ENCODE measurements at regions not wholly inside any gene's neighbourhood (a gene's known extent, or its start where the extent isn't known, plus 50 kb on each side); places are given as distances from the start of the nearest gene placed in this dataset.

- no peaks in the 10 kb centered on the region for H3K79me2 ChIP-seq (ENCODE audit: low read length)
- H3K4me1 ChIP-seq (ENCODE audit: low read length) = no peaks in the 10 kb centered on the region
- no peaks in the 10 kb centered on the region for H4K20me1 ChIP-seq (ENCODE audit: insufficient read depth, low read length)
- no peaks in the 10 kb centered on the region for H3K9me3 ChIP-seq (ENCODE audit: insufficient read depth, low read length)
- H2AFZ ChIP-seq (ENCODE audit: low read depth, low read length) = no peak overlapping the region
- no peaks in the 10 kb centered on the region for H3K27me3 ChIP-seq (ENCODE audit: low read depth, low read length)
- no peak overlapping the region for H3K4me2 ChIP-seq (ENCODE audit: low read length)
- TF ChIP-seq, protein P1, sequence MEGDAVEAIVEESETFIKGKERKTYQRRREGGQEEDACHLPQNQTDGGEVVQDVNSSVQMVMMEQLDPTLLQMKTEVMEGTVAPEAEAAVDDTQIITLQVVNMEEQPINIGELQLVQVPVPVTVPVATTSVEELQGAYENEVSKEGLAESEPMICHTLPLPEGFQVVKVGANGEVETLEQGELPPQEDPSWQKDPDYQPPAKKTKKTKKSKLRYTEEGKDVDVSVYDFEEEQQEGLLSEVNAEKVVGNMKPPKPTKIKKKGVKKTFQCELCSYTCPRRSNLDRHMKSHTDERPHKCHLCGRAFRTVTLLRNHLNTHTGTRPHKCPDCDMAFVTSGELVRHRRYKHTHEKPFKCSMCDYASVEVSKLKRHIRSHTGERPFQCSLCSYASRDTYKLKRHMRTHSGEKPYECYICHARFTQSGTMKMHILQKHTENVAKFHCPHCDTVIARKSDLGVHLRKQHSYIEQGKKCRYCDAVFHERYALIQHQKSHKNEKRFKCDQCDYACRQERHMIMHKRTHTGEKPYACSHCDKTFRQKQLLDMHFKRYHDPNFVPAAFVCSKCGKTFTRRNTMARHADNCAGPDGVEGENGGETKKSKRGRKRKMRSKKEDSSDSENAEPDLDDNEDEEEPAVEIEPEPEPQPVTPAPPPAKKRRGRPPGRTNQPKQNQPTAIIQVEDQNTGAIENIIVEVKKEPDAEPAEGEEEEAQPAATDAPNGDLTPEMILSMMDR (IDR thresholded peaks at IDR 0.05; ENCODE audit: low read depth, low read length) = no peak
- TF ChIP-seq EZH2phosphoT487 (IDR thresholded peaks at IDR 0.05; ENCODE audit: low read depth) = no peak
- no peak overlapping the region for H3K9ac ChIP-seq (ENCODE audit: low read length)
- H3K27ac ChIP-seq (ENCODE audit: low read length) = no peak overlapping the region
- H3K36me3 ChIP-seq (replicated peaks; ENCODE audit: low read depth, low read length) = no peaks in the 10 kb centered on the region
- H3K4me3 ChIP-seq (ENCODE audit: low read length) = no peak overlapping the region
Observed at GRCh38 chr13:67971291-67971690, 741.2 kb upstream of the PCDH9 start.

DNA sequence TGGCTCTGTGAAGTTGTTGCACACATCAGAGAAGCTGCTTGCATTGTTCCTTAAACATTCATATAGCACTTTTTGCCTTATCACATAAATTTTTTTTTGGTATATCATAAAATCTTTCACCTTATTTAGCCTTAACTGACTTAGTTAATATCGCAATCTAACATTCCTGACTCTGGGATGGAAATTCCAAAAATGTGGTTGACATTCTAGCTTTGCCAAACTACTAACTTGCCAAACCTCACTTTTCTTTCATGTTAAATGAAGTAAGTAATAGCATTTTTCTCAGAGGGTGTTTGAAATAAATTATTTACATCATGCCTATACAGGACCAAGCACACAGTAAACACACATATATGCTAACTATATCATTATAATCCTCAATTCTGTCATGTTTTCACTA, 736.9 kb upstream of the PCDH9 start:
- Histone ChIP-seq H2AFZ (ENCODE audit: low read depth, low read length) (no peak overlapping the region), H3K27ac (ENCODE audit: low read length) (no peak overlapping the region)
- TF ChIP-seq, protein P1 (IDR thresholded peaks at IDR 0.05; ENCODE audit: low read depth, low read length) = no peak
- no peak for TF ChIP-seq EZH2phosphoT487 (IDR thresholded peaks at IDR 0.05; ENCODE audit: low read depth)

DNA sequence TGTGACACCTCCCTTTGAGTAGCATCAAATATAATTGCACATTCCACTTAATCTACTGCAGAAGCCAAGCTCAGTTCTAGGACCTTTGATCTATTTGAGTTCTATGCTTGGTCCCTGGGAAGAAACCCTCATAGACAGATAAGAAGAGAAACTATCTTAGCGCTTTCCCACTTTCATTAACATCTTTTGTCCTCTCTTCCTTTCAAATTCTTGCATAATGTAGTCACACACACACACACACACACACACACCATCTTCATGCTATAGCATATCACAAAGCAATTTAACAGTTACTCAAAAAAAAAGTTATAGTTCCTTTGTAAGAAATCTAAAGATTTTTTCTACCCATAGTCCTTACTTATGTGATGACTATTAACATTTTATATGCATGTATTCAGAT, 735.9 kb upstream of the PCDH9 start:
- Histone ChIP-seq H3K9ac (ENCODE audit: low read length) (no peak overlapping the region), H3K27me3 (ENCODE audit: low read depth, low read length) (no peaks in the 10 kb centered on the region), H3K79me2 (ENCODE audit: low read length) (no peaks in the 10 kb centered on the region), H2AFZ (ENCODE audit: low read depth, low read length) (no peak overlapping the region), H3K4me1 (ENCODE audit: low read length) (no peaks in the 10 kb centered on the region), H3K4me3 (ENCODE audit: low read length) (no peak overlapping the region), H3K4me2 (ENCODE audit: low read length) (no peak overlapping the region), H4K20me1 (ENCODE audit: insufficient read depth, low read length) (no peaks in the 10 kb centered on the region), H3K27ac (ENCODE audit: low read length) (no peak overlapping the region), H3K9me3 (ENCODE audit: insufficient read depth, low read length) (no peaks in the 10 kb centered on the region), H3K36me3 (replicated peaks; ENCODE audit: low read depth, low read length) (no peaks in the 10 kb centered on the region)
- TF ChIP-seq, protein P1 (IDR thresholded peaks at IDR 0.05; ENCODE audit: low read depth, low read length) = no peak
- no peak for TF ChIP-seq EZH2phosphoT487 (IDR thresholded peaks at IDR 0.05; ENCODE audit: low read depth)

More for the DNA sequence above, 736.9 kb upstream of the PCDH9 start:
- H3K4me1 ChIP-seq (ENCODE audit: low read length) = no peaks in the 10 kb centered on the region
- no peaks in the 10 kb centered on the region for H3K27me3 ChIP-seq (ENCODE audit: low read depth, low read length)
- no peaks in the 10 kb centered on the region for H3K79me2 ChIP-seq (ENCODE audit: low read length)
- H3K4me3 ChIP-seq (ENCODE audit: low read length) = no peak overlapping the region
- H3K9me3 ChIP-seq (ENCODE audit: insufficient read depth, low read length) = no peaks in the 10 kb centered on the region
- no peaks in the 10 kb centered on the region for H4K20me1 ChIP-seq (ENCODE audit: insufficient read depth, low read length)
- no peak overlapping the region for H3K4me2 ChIP-seq (ENCODE audit: low read length)
- H3K9ac ChIP-seq (ENCODE audit: low read length) = no peak overlapping the region
- no peaks in the 10 kb centered on the region for H3K36me3 ChIP-seq (replicated peaks; ENCODE audit: low read depth, low read length)

DNA sequence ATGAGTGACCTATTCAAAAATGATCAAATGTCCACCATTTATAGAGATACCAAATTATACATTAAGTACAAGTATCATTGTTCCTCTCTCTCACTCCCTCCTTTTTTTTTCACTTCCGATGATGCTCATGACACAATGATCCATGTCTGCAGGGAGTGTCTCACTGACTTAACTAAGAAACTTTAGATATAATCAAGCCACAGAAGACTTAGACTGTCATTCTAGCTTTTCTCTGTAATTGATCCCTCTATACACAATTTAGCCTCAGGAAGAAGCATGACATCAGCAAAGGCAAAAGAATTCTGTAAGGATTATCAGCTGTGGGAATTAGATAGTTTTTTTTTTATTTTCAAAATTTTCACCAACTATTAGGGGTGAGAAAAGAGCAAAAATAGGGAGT, 734.9 kb upstream of the PCDH9 start:
- no peak overlapping the region for H2AFZ ChIP-seq (ENCODE audit: low read depth, low read length)
- no peaks in the 10 kb centered on the region for H4K20me1 ChIP-seq (ENCODE audit: insufficient read depth, low read length)
- H3K9ac ChIP-seq (ENCODE audit: low read length) = no peak overlapping the region
- no peaks in the 10 kb centered on the region for H3K9me3 ChIP-seq (ENCODE audit: insufficient read depth, low read length)
- no peak overlapping the region for H3K27ac ChIP-seq (ENCODE audit: low read length)
- H3K27me3 ChIP-seq (ENCODE audit: low read depth, low read length) = no peaks in the 10 kb centered on the region
- no peaks in the 10 kb centered on the region for H3K36me3 ChIP-seq (replicated peaks; ENCODE audit: low read depth, low read length)
- no peak overlapping the region for H3K4me2 ChIP-seq (ENCODE audit: low read length)
- no peaks in the 10 kb centered on the region for H3K4me1 ChIP-seq (ENCODE audit: low read length)
- no peaks in the 10 kb centered on the region for H3K79me2 ChIP-seq (ENCODE audit: low read length)
- TF ChIP-seq, protein P1 (IDR thresholded peaks at IDR 0.05; ENCODE audit: low read depth, low read length) = no peak
- TF ChIP-seq EZH2phosphoT487 (IDR thresholded peaks at IDR 0.05; ENCODE audit: low read depth) = no peak
- H3K4me3 ChIP-seq (ENCODE audit: low read length) = no peak overlapping the region
